ENCODE measurements at regions not wholly inside any gene's neighbourhood (a gene's known extent, or its start where the extent isn't known, plus 50 kb on each side); places are given as distances from the start of the nearest gene placed in this dataset.

GRCh38 chr12:123062681-123063486, 82.4 kb downstream of the ARL6IP4 start:
- DNase-seq (no peak), ATAC-seq (no peak)
- peaks cover 15% of the 10 kb centered on the region for H3K4me1 Mint-ChIP-seq
- H3K4me3 Mint-ChIP-seq, result peak overlapping the region; percentile 31
- no peaks in the 10 kb centered on the region for H3K36me3 Mint-ChIP-seq (ENCODE audit: low read depth)
- H3K27me3 Mint-ChIP-seq, result no peaks in the 10 kb centered on the region
- no peak overlapping the region for H3K27ac Mint-ChIP-seq
- H3K9me3 ChIP-seq (ENCODE audit: control insufficient read depth, low read length, poor library complexity, severe bottlenecking), result no peaks in the 10 kb centered on the region

- ATAC-seq (no peak), DNase-seq (no peak)
- no peaks in the 10 kb centered on the region for H3K27me3 Mint-ChIP-seq
- no peak overlapping the region for H3K27ac Mint-ChIP-seq
- no peak overlapping the region for H3K4me3 Mint-ChIP-seq
- no peaks in the 10 kb centered on the region for H3K36me3 Mint-ChIP-seq (ENCODE audit: low read depth)
- peaks cover 13% of the 10 kb centered on the region for H3K4me1 Mint-ChIP-seq
- H3K9me3 ChIP-seq (ENCODE audit: control insufficient read depth, low read length, poor library complexity, severe bottlenecking), result no peaks in the 10 kb centered on the region
Observed at GRCh38 chr12:123061441-123062205, 81.1 kb downstream of the ARL6IP4 start.

GRCh38 chr12:123059500-123059899, 79.0 kb downstream of the ARL6IP4 start:
- peak overlapping the region; percentile 21 for H3K27ac Mint-ChIP-seq
- no peak for ATAC-seq

GRCh38 chr12:123058980-123059379, 78.5 kb downstream of the ARL6IP4 start:
- H3K27ac Mint-ChIP-seq, result peak overlapping the region; percentile 21
- no peak overlapping the region for H3K4me3 Mint-ChIP-seq
- no peaks in the 10 kb centered on the region for H3K27me3 Mint-ChIP-seq
- H3K36me3 Mint-ChIP-seq (ENCODE audit: low read depth), result no peaks in the 10 kb centered on the region
- DNase-seq (no peak), ATAC-seq (no peak)
- H3K9me3 ChIP-seq (ENCODE audit: control insufficient read depth, low read length, poor library complexity, severe bottlenecking), result no peaks in the 10 kb centered on the region
- H3K4me1 Mint-ChIP-seq, result peaks cover 6% of the 10 kb centered on the region

More at GRCh38 chr12:123059500-123059899, 79.0 kb downstream of the ARL6IP4 start:
- Mint-ChIP-seq H3K36me3 (ENCODE audit: low read depth) (no peaks in the 10 kb centered on the region), H3K27me3 (no peaks in the 10 kb centered on the region), H3K4me1 (peaks cover 8% of the 10 kb centered on the region), H3K4me3 (no peak overlapping the region)
- no peak for DNase-seq
- H3K9me3 ChIP-seq (ENCODE audit: control insufficient read depth, low read length, poor library complexity, severe bottlenecking), result no peaks in the 10 kb centered on the region

- Mint-ChIP-seq H3K4me1 (peaks cover 5% of the 10 kb centered on the region), H3K27ac (no peak overlapping the region), H3K36me3 (ENCODE audit: low read depth) (no peaks in the 10 kb centered on the region), H3K27me3 (no peaks in the 10 kb centered on the region), H3K4me3 (no peak overlapping the region)
- no peaks in the 10 kb centered on the region for H3K9me3 ChIP-seq (ENCODE audit: control insufficient read depth, low read length, poor library complexity, severe bottlenecking)
- ATAC-seq, result no peak
- no peak for DNase-seq
Observed at GRCh38 chr12:123058481-123058880, 78.0 kb downstream of the ARL6IP4 start.

- Mint-ChIP-seq H3K4me3 (no peak overlapping the region), H3K27me3 (no peaks in the 10 kb centered on the region), H3K36me3 (ENCODE audit: low read depth) (no peaks in the 10 kb centered on the region), H3K27ac (no peak overlapping the region), H3K4me1 (peaks cover 5% of the 10 kb centered on the region)
- ATAC-seq (no peak), DNase-seq (no peak)
- no peaks in the 10 kb centered on the region for H3K9me3 ChIP-seq (ENCODE audit: control insufficient read depth, low read length, poor library complexity, severe bottlenecking)
Observed at GRCh38 chr12:123057513-123058265, 77.2 kb downstream of the ARL6IP4 start.

GRCh38 chr12:123056709-123057108, 76.2 kb downstream of the ARL6IP4 start:
- no peaks in the 10 kb centered on the region for H3K36me3 Mint-ChIP-seq (ENCODE audit: low read depth)
- H3K4me3 Mint-ChIP-seq, result no peak overlapping the region
- no peaks in the 10 kb centered on the region for H3K9me3 ChIP-seq (ENCODE audit: control insufficient read depth, low read length, poor library complexity, severe bottlenecking)
- ATAC-seq (no peak), DNase-seq (no peak)
- peaks cover 5% of the 10 kb centered on the region for H3K4me1 Mint-ChIP-seq
- no peaks in the 10 kb centered on the region for H3K27me3 Mint-ChIP-seq
- no peak overlapping the region for H3K27ac Mint-ChIP-seq

- ATAC-seq, result no peak
- H3K27me3 Mint-ChIP-seq, result no peaks in the 10 kb centered on the region
- H3K9me3 ChIP-seq (ENCODE audit: control insufficient read depth, low read length, poor library complexity, severe bottlenecking), result no peaks in the 10 kb centered on the region
- no peaks in the 10 kb centered on the region for H3K36me3 Mint-ChIP-seq (ENCODE audit: low read depth)
- no peak overlapping the region for H3K4me3 Mint-ChIP-seq
- H3K27ac Mint-ChIP-seq, result peak overlapping the region; percentile 14
- DNase-seq, result no peak
- peaks cover 8% of the 10 kb centered on the region for H3K4me1 Mint-ChIP-seq
Observed at GRCh38 chr12:123056053-123056452, 75.6 kb downstream of the ARL6IP4 start.

- Mint-ChIP-seq H3K27me3 (no peaks in the 10 kb centered on the region), H3K4me3 (no peak overlapping the region), H3K4me1 (peaks cover 8% of the 10 kb centered on the region), H3K36me3 (ENCODE audit: low read depth) (no peaks in the 10 kb centered on the region), H3K27ac (peak overlapping the region; percentile 14)
- DNase-seq (no peak), ATAC-seq (no peak)
- no peaks in the 10 kb centered on the region for H3K9me3 ChIP-seq (ENCODE audit: control insufficient read depth, low read length, poor library complexity, severe bottlenecking)
Observed at GRCh38 chr12:123055281-123055766, 74.8 kb downstream of the ARL6IP4 start.

- Mint-ChIP-seq H3K4me1 (peaks cover 10% of the 10 kb centered on the region), H3K27ac (no peak overlapping the region), H3K27me3 (no peaks in the 10 kb centered on the region), H3K36me3 (ENCODE audit: low read depth) (no peaks in the 10 kb centered on the region), H3K4me3 (no peak overlapping the region)
- DNase-seq (no peak), ATAC-seq (no peak)
- no peaks in the 10 kb centered on the region for H3K9me3 ChIP-seq (ENCODE audit: control insufficient read depth, low read length, poor library complexity, severe bottlenecking)
Observed at GRCh38 chr12:123054371-123054770, 73.9 kb downstream of the ARL6IP4 start.

- H3K9me3 ChIP-seq (ENCODE audit: control insufficient read depth, low read length, poor library complexity, severe bottlenecking), result no peaks in the 10 kb centered on the region
- Mint-ChIP-seq H3K4me3 (no peak overlapping the region), H3K4me1 (peaks cover 13% of the 10 kb centered on the region), H3K27ac (peak overlapping the region; percentile 66), H3K36me3 (ENCODE audit: low read depth) (no peaks in the 10 kb centered on the region), H3K27me3 (no peaks in the 10 kb centered on the region)
- no peak for ATAC-seq
- no peak for DNase-seq
Observed at GRCh38 chr12:123051556-123051955, 71.1 kb downstream of the ARL6IP4 start.

- H3K27ac Mint-ChIP-seq, result no peak overlapping the region
- no peak for ATAC-seq
Observed at GRCh38 chr12:123050913-123051312, 70.4 kb downstream of the ARL6IP4 start.

GRCh38 chr12:123050331-123050831, 69.9 kb downstream of the ARL6IP4 start:
- Mint-ChIP-seq H3K27ac (peak overlapping the region; percentile 72), H3K36me3 (ENCODE audit: low read depth) (no peaks in the 10 kb centered on the region), H3K27me3 (no peaks in the 10 kb centered on the region), H3K4me3 (no peak overlapping the region), H3K4me1 (peaks cover 11% of the 10 kb centered on the region)
- no peak for ATAC-seq
- no peaks in the 10 kb centered on the region for H3K9me3 ChIP-seq (ENCODE audit: control insufficient read depth, low read length, poor library complexity, severe bottlenecking)
- DNase-seq, result no peak

More at GRCh38 chr12:123050913-123051312, 70.4 kb downstream of the ARL6IP4 start:
- H3K9me3 ChIP-seq (ENCODE audit: control insufficient read depth, low read length, poor library complexity, severe bottlenecking), result no peaks in the 10 kb centered on the region
- Mint-ChIP-seq H3K36me3 (ENCODE audit: low read depth) (no peaks in the 10 kb centered on the region), H3K27me3 (no peaks in the 10 kb centered on the region), H3K4me3 (no peak overlapping the region), H3K4me1 (peaks cover 13% of the 10 kb centered on the region)
- no peak for DNase-seq

Data from T-helper 17 cell (primary cell).